ENCODE measurements at regions not wholly inside any gene's neighbourhood (a gene's known extent, or its start where the extent isn't known, plus 50 kb on each side); places are given as distances from the start of the nearest gene placed in this dataset.

GRCh38 chr3:144060881-144061280 is 89.3 kb downstream of the DIPK2A start:
- TF ChIP-seq EZH2 (IDR thresholded peaks at IDR 0.05; ENCODE audit: low read length, missing control alignments) = no peak
- TF ChIP-seq CTCF (conservative IDR thresholded peaks at IDR 0.05 in 1 of 2, IDR thresholded peaks at IDR 0.05 in 1 of 2; ENCODE audit: low read depth in 1 of 2, low read length in 2 of 2) = no peak
